ENCODE measurements at regions not wholly inside any gene's neighbourhood (a gene's known extent, or its start where the extent isn't known, plus 50 kb on each side); places are given as distances from the start of the nearest gene placed in this dataset.

- FAIRE-seq (no peak), ATAC-seq (no peak), DNase-seq (ENCODE audit: low read depth in 1 of 2, low spot score in 1 of 2) (no peak)
- TF ChIP-seq MAFK (IDR thresholded peaks at IDR 0.05; ENCODE audit: partially characterized antibody) (no peak), POLR2A (IDR thresholded peaks at IDR 0.05; ENCODE audit: low read length) (no peak), FOSB (CRISPR knock-in tag; IDR thresholded peaks at IDR 0.05) (no peak), CHD4 (IDR thresholded peaks at IDR 0.05; ENCODE audit: borderline replicate concordance) (no peak)
- H3K4me2 ChIP-seq: no peak overlapping the region
- WGBS (ENCODE audit: missing lambda C conversion rate): 81% methylated on average over 1 of the region's 1 CpG
- POLR2A ChIA-PET: no interaction called here
- no peak overlapping the region for H3K4me3 ChIP-seq
- H3K9me3 ChIP-seq: no peaks in the 10 kb centered on the region
- CTCF ChIA-PET: interaction anchor here (1.1 kb wide), 1 partner anchor 129 kb away, joined by 3 read pairs; no protein-coding TSS in a partner anchor
- no peak overlapping the region for H3K27ac ChIP-seq
- H3K4me1 ChIP-seq: no peaks in the 10 kb centered on the region
These were observed 225.2 kb upstream of the SGK1 start for GRCh38 chr6:134543128-134543527.

GRCh38 chr6:134541001-134541400 lies 223.1 kb upstream of the SGK1 start:
- peaks cover 20% of the 10 kb centered on the region for H3K4me1 ChIP-seq
- no peak overlapping the region for H3K4me3 ChIP-seq
- TF ChIP-seq ZC3H11A (IDR thresholded peaks at IDR 0.05): no peak
- no peak for TF ChIP-seq PHF8 (IDR thresholded peaks at IDR 0.05; ENCODE audit: borderline replicate concordance, low read depth)
- TF ChIP-seq TFCP2L1 (CRISPR knock-in tag; IDR thresholded peaks at IDR 0.05): no peak
- TF ChIP-seq ZFP36 (IDR thresholded peaks at IDR 0.05; ENCODE audit: borderline replicate concordance, partially characterized antibody): no peak
- TF ChIP-seq HOXB13 (CRISPR knock-in tag; IDR thresholded peaks at IDR 0.05; ENCODE audit: low read depth): no peak
- no peak for TF ChIP-seq CHD4 (IDR thresholded peaks at IDR 0.05; ENCODE audit: borderline replicate concordance)
- TF ChIP-seq E2F6 (IDR thresholded peaks at IDR 0.05; ENCODE audit: borderline replicate concordance, low read depth): no peak
- no peak for TF ChIP-seq KDM5A (IDR thresholded peaks at IDR 0.05)
- TF ChIP-seq GATA3 (IDR thresholded peaks at IDR 0.05; ENCODE audit: borderline replicate concordance): no peak
- TF ChIP-seq REST (IDR thresholded peaks at IDR 0.05): no peak
- TF ChIP-seq NPAS2 (CRISPR knock-in tag; IDR thresholded peaks at IDR 0.05; ENCODE audit: borderline replicate concordance): no peak
- no peak for TF ChIP-seq CBX2 (IDR thresholded peaks at IDR 0.05; ENCODE audit: borderline replicate concordance, low read depth)
- TF ChIP-seq ZNF302 (CRISPR knock-in tag; IDR thresholded peaks at IDR 0.05): no peak
- TF ChIP-seq RCOR1 (IDR thresholded peaks at IDR 0.05; ENCODE audit: low read depth, low read length): no peak
- no peak for TF ChIP-seq EHF (CRISPR knock-in tag; IDR thresholded peaks at IDR 0.05)
- TF ChIP-seq USF2 (IDR thresholded peaks at IDR 0.05): no peak
- TF ChIP-seq CHD2 (IDR thresholded peaks at IDR 0.05; ENCODE audit: low read length, partially characterized antibody): no peak
- no peak for TF ChIP-seq HOXB5 (CRISPR knock-in tag; IDR thresholded peaks at IDR 0.05)
- TF ChIP-seq ESRRA (IDR thresholded peaks at IDR 0.05; ENCODE audit: borderline replicate concordance, low read length): no peak
- TF ChIP-seq RFX5 (IDR thresholded peaks at IDR 0.05): no peak
- no peak for FAIRE-seq
- no peak for DNase-seq (ENCODE audit: low read depth in 1 of 2, low spot score in 1 of 2)
- no peak overlapping the region for H3K4me2 ChIP-seq
- no peak for ATAC-seq
- ChIA-PET POLR2A (no interaction called here), CTCF (no interaction called here)
- peak overlapping the region in 1 of 2 experiments; percentile 27; a peak in 1 of 6 replicates for H3K27ac ChIP-seq
- 98% methylated on average over 4 of the region's 4 CpGs for WGBS (ENCODE audit: missing lambda C conversion rate)
- H3K9me3 ChIP-seq: no peaks in the 10 kb centered on the region
